ENCODE measurements at regions not wholly inside any gene's neighbourhood (a gene's known extent, or its start where the extent isn't known, plus 50 kb on each side); places are given as distances from the start of the nearest gene placed in this dataset.

GRCh38 chr11:95500466-95500865 lies 269.5 kb upstream of the SESN3 start:
- no peak for DNase-seq (ENCODE audit: low read depth)

GRCh38 chr11:95499516-95500135 lies 268.6 kb upstream of the SESN3 start:
- no peak overlapping the region for H3K4me3 ChIP-seq (replicated peaks; ENCODE audit: low read depth, low read length)
- TF ChIP-seq, protein P1, sequence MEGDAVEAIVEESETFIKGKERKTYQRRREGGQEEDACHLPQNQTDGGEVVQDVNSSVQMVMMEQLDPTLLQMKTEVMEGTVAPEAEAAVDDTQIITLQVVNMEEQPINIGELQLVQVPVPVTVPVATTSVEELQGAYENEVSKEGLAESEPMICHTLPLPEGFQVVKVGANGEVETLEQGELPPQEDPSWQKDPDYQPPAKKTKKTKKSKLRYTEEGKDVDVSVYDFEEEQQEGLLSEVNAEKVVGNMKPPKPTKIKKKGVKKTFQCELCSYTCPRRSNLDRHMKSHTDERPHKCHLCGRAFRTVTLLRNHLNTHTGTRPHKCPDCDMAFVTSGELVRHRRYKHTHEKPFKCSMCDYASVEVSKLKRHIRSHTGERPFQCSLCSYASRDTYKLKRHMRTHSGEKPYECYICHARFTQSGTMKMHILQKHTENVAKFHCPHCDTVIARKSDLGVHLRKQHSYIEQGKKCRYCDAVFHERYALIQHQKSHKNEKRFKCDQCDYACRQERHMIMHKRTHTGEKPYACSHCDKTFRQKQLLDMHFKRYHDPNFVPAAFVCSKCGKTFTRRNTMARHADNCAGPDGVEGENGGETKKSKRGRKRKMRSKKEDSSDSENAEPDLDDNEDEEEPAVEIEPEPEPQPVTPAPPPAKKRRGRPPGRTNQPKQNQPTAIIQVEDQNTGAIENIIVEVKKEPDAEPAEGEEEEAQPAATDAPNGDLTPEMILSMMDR (IDR thresholded peaks at IDR 0.05; ENCODE audit: low read length, missing control alignments), result no peak
- DNase-seq (ENCODE audit: low read depth), result peak; percentile 12

More at GRCh38 chr11:95500466-95500865, 269.5 kb upstream of the SESN3 start:
- no peak overlapping the region for H3K4me3 ChIP-seq (replicated peaks; ENCODE audit: low read depth, low read length)
- TF ChIP-seq, protein P1 (IDR thresholded peaks at IDR 0.05; ENCODE audit: low read length, missing control alignments), result no peak

- no peak overlapping the region for H3K4me3 ChIP-seq (replicated peaks; ENCODE audit: low read depth, low read length)
- TF ChIP-seq, protein P1 (IDR thresholded peaks at IDR 0.05; ENCODE audit: low read length, missing control alignments), result no peak
- DNase-seq (ENCODE audit: low read depth), result no peak
These were observed 267.9 kb upstream of the SESN3 start for GRCh38 chr11:95498722-95499425.

GRCh38 chr11:95496901-95497300 lies 265.9 kb upstream of the SESN3 start:
- DNase-seq (ENCODE audit: low read depth), result no peak
- H3K4me3 ChIP-seq (replicated peaks; ENCODE audit: low read depth, low read length), result no peak overlapping the region
- TF ChIP-seq, protein P1 (IDR thresholded peaks at IDR 0.05; ENCODE audit: low read length, missing control alignments), result no peak

DNA sequence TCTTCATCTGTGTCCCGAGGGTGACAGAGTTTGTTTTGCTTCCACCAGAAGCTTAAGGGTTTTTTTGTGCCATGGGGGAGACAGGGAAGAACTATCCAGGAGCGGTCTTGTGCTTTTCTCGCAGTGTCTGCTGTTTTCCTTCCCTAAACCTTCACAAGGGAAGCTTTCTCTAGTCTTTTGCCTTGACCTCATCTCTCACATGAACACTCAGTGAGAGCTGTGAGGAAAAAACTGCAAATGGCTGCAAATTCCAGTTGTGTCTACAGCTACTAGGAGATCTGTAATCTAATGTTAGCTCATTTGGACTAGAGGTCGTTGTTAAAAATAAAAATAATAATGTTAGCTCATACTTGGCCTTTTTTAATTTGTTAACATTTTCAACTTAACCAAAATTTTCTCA lies 264.7 kb upstream of the SESN3 start:
- H3K4me3 ChIP-seq (replicated peaks; ENCODE audit: low read depth, low read length), result no peak overlapping the region
- TF ChIP-seq, protein P1 (IDR thresholded peaks at IDR 0.05; ENCODE audit: low read length, missing control alignments), result no peak
- no peak for DNase-seq (ENCODE audit: low read depth)

DNA sequence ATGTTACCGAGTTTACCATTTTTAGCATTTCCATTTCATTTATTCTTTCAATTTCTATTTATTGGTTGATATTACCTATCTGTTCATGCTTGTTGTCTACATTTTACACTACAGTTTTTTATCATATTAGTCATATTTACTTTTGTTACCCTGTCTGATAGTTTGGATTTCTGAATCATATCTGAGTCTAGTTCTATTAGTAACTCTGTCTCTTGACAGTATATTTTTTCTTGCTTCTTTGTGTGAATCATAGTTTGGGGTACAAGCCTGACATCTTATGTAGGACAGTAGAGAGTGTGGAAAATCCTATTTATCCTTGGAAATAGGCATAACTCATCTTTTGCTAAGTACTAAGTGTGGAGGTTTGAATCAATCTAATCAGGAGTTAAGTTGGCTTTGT lies 263.9 kb upstream of the SESN3 start:
- TF ChIP-seq, protein P1 (IDR thresholded peaks at IDR 0.05; ENCODE audit: low read length, missing control alignments), result no peak
- H3K4me3 ChIP-seq (replicated peaks; ENCODE audit: low read depth, low read length), result no peak overlapping the region
- no peak for DNase-seq (ENCODE audit: low read depth)

Data from fibroblast of pulmonary artery (primary cell).